NB4 (cell line): ENCODE measurements at regions not wholly inside any gene's neighbourhood (a gene's known extent, or its start where the extent isn't known, plus 50 kb on each side); places are given as distances from the start of the nearest gene placed in this dataset.

Experiments
- CTCF ChIP-seq: IDR thresholded peaks from one replicate; pipeline ENCODE4 v1.5.1; 2012; ENCODE audit warnings: low read depth, low read length
- POLR2A ChIP-seq: IDR thresholded peaks from 2 replicates; pipeline ENCODE4 v1.6.1; 2011; ENCODE audit warnings: mild to moderate bottlenecking; ENCODE audit not compliant: insufficient read length; ENCODE audit errors: extremely low read depth

GRCh38 chr17:63173450-63173849 is 207.4 kb downstream of the TANC2 start:
- no peak for TF ChIP-seq POLR2A
- no peak for TF ChIP-seq CTCF
